Activated CD4-positive, alpha-beta T cell treated with anti-CD3 and anti-CD28 coated beads, Interleukin-2, amount 50 U/mL, for 4 hours (primary cell): ENCODE measurements at regions not wholly inside any gene's neighbourhood (a gene's known extent, or its start where the extent isn't known, plus 50 kb on each side); places are given as distances from the start of the nearest gene placed in this dataset.

Experiments used
- DNase-seq, 2 experiments: peaks; one replicate each; pipeline ENCODE4 v3.0.0-alpha.2; 2020

GRCh38 chr5:35312267-35312666 is 82.0 kb upstream of the PRLR start:
- no peak for DNase-seq

GRCh38 chr5:35309365-35310130 is 79.3 kb upstream of the PRLR start:
- DNase-seq = no peak

- no peak for DNase-seq
These were observed 78.1 kb upstream of the PRLR start for GRCh38 chr5:35308421-35308820.

- DNase-seq = no peak
These were observed 76.6 kb upstream of the PRLR start for GRCh38 chr5:35306716-35307365.

GRCh38 chr5:35305336-35306020 is 75.2 kb upstream of the PRLR start:
- no peak for DNase-seq

GRCh38 chr5:35304291-35304690 is 74.0 kb upstream of the PRLR start:
- DNase-seq = no peak

- DNase-seq = no peak
These were observed 72.9 kb upstream of the PRLR start for GRCh38 chr5:35303152-35303551.

- no peak for DNase-seq
These were observed 72.3 kb upstream of the PRLR start for GRCh38 chr5:35302544-35302943.

- no peak for DNase-seq
These were observed 67.5 kb upstream of the PRLR start for GRCh38 chr5:35297755-35298154.

GRCh38 chr5:35294976-35295375 is 64.7 kb upstream of the PRLR start:
- no peak for DNase-seq

GRCh38 chr5:35294017-35294416 is 63.7 kb upstream of the PRLR start:
- no peak for DNase-seq

- no peak for DNase-seq
These were observed 55.1 kb upstream of the PRLR start for GRCh38 chr5:35285435-35285834.

- DNase-seq = no peak
These were observed 54.7 kb upstream of the PRLR start for GRCh38 chr5:35285011-35285410.

GRCh38 chr5:35284364-35284763 is 54.1 kb upstream of the PRLR start:
- no peak for DNase-seq

- DNase-seq = no peak
These were observed 52.5 kb upstream of the PRLR start for GRCh38 chr5:35282810-35283209.

GRCh38 chr5:35281613-35282012 is 51.3 kb upstream of the PRLR start:
- DNase-seq = no peak
